ES-I3 (cell line): ENCODE measurements at regions not wholly inside any gene's neighbourhood (a gene's known extent, or its start where the extent isn't known, plus 50 kb on each side); places are given as distances from the start of the nearest gene placed in this dataset.
"Not testable (repeated sequence)": the region's sequence is repeated elsewhere in the genome, so short reads cannot be mapped to it uniquely, and the experiment has no call there.

Source experiments
- H3K36me3 ChIP-seq: 2 replicates; pipeline ENCODE4 v1.6.1; 2013; ENCODE audit warnings: mild to moderate bottlenecking, low read length, control low read depth, moderate library complexity; ENCODE audit not compliant: insufficient read depth
- H3K4me1 ChIP-seq: 2 replicates; pipeline ENCODE4 v1.6.1; 2013; ENCODE audit warnings: mild to moderate bottlenecking, control low read depth, low read length; ENCODE audit not compliant: insufficient read depth
- H3K9ac ChIP-seq: 2 replicates; pipeline ENCODE4 v1.6.1; 2013; ENCODE audit warnings: low read depth, mild to moderate bottlenecking, low read length, moderate library complexity
- H3K9me3 ChIP-seq: 2 replicates; pipeline ENCODE4 v1.6.1; 2013; ENCODE audit warnings: mild to moderate bottlenecking, low read length, moderate library complexity; ENCODE audit not compliant: control insufficient read depth, insufficient read depth

- H3K36me3 ChIP-seq: no peaks in the 10 kb centered on the region
- H3K4me1 ChIP-seq: no peaks in the 10 kb centered on the region
- H3K9ac ChIP-seq: no peak overlapping the region
- H3K9me3 ChIP-seq: no peaks in the 10 kb centered on the region
These were observed 811.2 kb upstream of the NCAM2 start for GRCh38 chr21:20187028-20187427.

- not testable (repeated sequence) for H3K4me1 ChIP-seq, H3K9me3 ChIP-seq, H3K9ac ChIP-seq
These were observed 796.9 kb upstream of the NCAM2 start for GRCh38 chr21:20201323-20201722.

GRCh38 chr21:20207335-20207734 is 790.9 kb upstream of the NCAM2 start:
- no peak overlapping the region for H3K9ac ChIP-seq
- no peaks in the 10 kb centered on the region for H3K4me1 ChIP-seq
- no peaks in the 10 kb centered on the region for H3K9me3 ChIP-seq
- no peaks in the 10 kb centered on the region for H3K36me3 ChIP-seq

More at GRCh38 chr21:20201323-20201722, 796.9 kb upstream of the NCAM2 start:
- not testable (repeated sequence) for H3K36me3 ChIP-seq

- Histone ChIP-seq H3K9ac (no peak overlapping the region), H3K9me3 (0 out of 2 replicates have a peak, but pooled peaks cover 4% of the 10 kb centered on the region), H3K36me3 (no peaks in the 10 kb centered on the region), H3K4me1 (no peaks in the 10 kb centered on the region)
These were observed 782.2 kb upstream of the NCAM2 start for GRCh38 chr21:20215959-20216358.

GRCh38 chr21:20220586-20220985 is 777.6 kb upstream of the NCAM2 start:
- Histone ChIP-seq H3K4me1 (no peaks in the 10 kb centered on the region), H3K36me3 (no peaks in the 10 kb centered on the region), H3K9ac (no peak overlapping the region), H3K9me3 (no peaks in the 10 kb centered on the region)

GRCh38 chr21:20221981-20222380 is 776.2 kb upstream of the NCAM2 start:
- H3K4me1 ChIP-seq, H3K9ac ChIP-seq, H3K9me3 ChIP-seq, H3K36me3 ChIP-seq: not testable (repeated sequence)

GRCh38 chr21:20236649-20237048 is 761.6 kb upstream of the NCAM2 start:
- not testable (repeated sequence) for H3K4me1 ChIP-seq, H3K9ac ChIP-seq, H3K36me3 ChIP-seq, H3K9me3 ChIP-seq

GRCh38 chr21:20249401-20249800 is 748.8 kb upstream of the NCAM2 start:
- Histone ChIP-seq H3K9ac (no peak overlapping the region), H3K4me1 (no peaks in the 10 kb centered on the region), H3K9me3 (no peaks in the 10 kb centered on the region), H3K36me3 (no peaks in the 10 kb centered on the region)

- H3K9me3 ChIP-seq: no peaks in the 10 kb centered on the region
- no peaks in the 10 kb centered on the region for H3K36me3 ChIP-seq
- no peak overlapping the region for H3K9ac ChIP-seq
- no peaks in the 10 kb centered on the region for H3K4me1 ChIP-seq
These were observed 747.9 kb upstream of the NCAM2 start for GRCh38 chr21:20250337-20250736.

- Histone ChIP-seq H3K9me3 (no peaks in the 10 kb centered on the region), H3K9ac (no peak overlapping the region), H3K4me1 (no peaks in the 10 kb centered on the region), H3K36me3 (no peaks in the 10 kb centered on the region)
These were observed 744.9 kb upstream of the NCAM2 start for GRCh38 chr21:20253261-20253660.

GRCh38 chr21:20254964-20255363 is 743.2 kb upstream of the NCAM2 start:
- H3K36me3 ChIP-seq: no peaks in the 10 kb centered on the region
- no peaks in the 10 kb centered on the region for H3K9me3 ChIP-seq
- no peak overlapping the region for H3K9ac ChIP-seq
- no peaks in the 10 kb centered on the region for H3K4me1 ChIP-seq

- H3K9ac ChIP-seq: no peak overlapping the region
These were observed 741.0 kb upstream of the NCAM2 start for GRCh38 chr21:20257052-20257740.

GRCh38 chr21:20258542-20258941 is 739.7 kb upstream of the NCAM2 start:
- Histone ChIP-seq H3K9me3 (no peaks in the 10 kb centered on the region), H3K4me1 (no peaks in the 10 kb centered on the region), H3K9ac (no peak overlapping the region), H3K36me3 (no peaks in the 10 kb centered on the region)

More at GRCh38 chr21:20257052-20257740, 741.0 kb upstream of the NCAM2 start:
- no peaks in the 10 kb centered on the region for H3K9me3 ChIP-seq
- H3K4me1 ChIP-seq: no peaks in the 10 kb centered on the region
- no peaks in the 10 kb centered on the region for H3K36me3 ChIP-seq

- no peaks in the 10 kb centered on the region for H3K36me3 ChIP-seq
- no peaks in the 10 kb centered on the region for H3K4me1 ChIP-seq
- H3K9me3 ChIP-seq: no peaks in the 10 kb centered on the region
- H3K9ac ChIP-seq: no peak overlapping the region
These were observed 739.0 kb upstream of the NCAM2 start for GRCh38 chr21:20259031-20259867.

GRCh38 chr21:20260124-20260523 is 738.1 kb upstream of the NCAM2 start:
- Histone ChIP-seq H3K9ac (no peak overlapping the region), H3K9me3 (no peaks in the 10 kb centered on the region), H3K4me1 (no peaks in the 10 kb centered on the region), H3K36me3 (no peaks in the 10 kb centered on the region)
